ENCODE measurements at regions not wholly inside any gene's neighbourhood (a gene's known extent, or its start where the extent isn't known, plus 50 kb on each side); places are given as distances from the start of the nearest gene placed in this dataset.

GRCh38 chr1:68313735-68314134, 81.4 kb upstream of the WLS start:
- no peak for TF ChIP-seq POLR2A (IDR thresholded peaks at IDR 0.05)
- no peak for TF ChIP-seq CTCF (IDR thresholded peaks at IDR 0.05)
- no peak for TF ChIP-seq EP300 (IDR thresholded peaks at IDR 0.05)

Measured in ovary (tissue), 3 donors.